B cell (primary cell): ENCODE measurements at regions not wholly inside any gene's neighbourhood (a gene's known extent, or its start where the extent isn't known, plus 50 kb on each side); places are given as distances from the start of the nearest gene placed in this dataset.

Experiments used
- ATAC-seq: fragments of 200-7000 bp; cut with Tn5 transposase; one replicate; pipeline ENCODE4 v1.10.0; 2021; ENCODE audit warnings: low read depth, mild to moderate bottlenecking, moderate number of reproducible peaks, moderate library complexity
- CTCF ChIA-PET: fragments of 350-600 bp; sonication (Branson Sonifier 250); formaldehyde crosslinking; loops from one replicate; lab custom pipeline; 2021; ENCODE audit warnings: antibody characterized with exemption, inconsistent platforms; lab: Charles Lee
- POLR2A ChIA-PET: fragments of 350-600 bp; sonication (Branson Sonifier 250); formaldehyde crosslinking; loops from one replicate; lab custom pipeline; 2021; ENCODE audit warnings: antibody characterized with exemption; lab: Charles Lee
- DNase-seq: peaks from one replicate; pipeline ENCODE4 v3.0.0; 2013
- H2AFZ ChIP-seq: 2 replicates; pipeline ENCODE4 v1.6.1; 2012; ENCODE audit warnings: mild to moderate bottlenecking, low read depth, low read length; ENCODE audit not compliant: insufficient read depth, poor library complexity, severe bottlenecking
- H3K27ac ChIP-seq, 2 donors: 1 replicate in 1 of 2; 2 replicates in 1 of 2; pipeline ENCODE4 v1.5.1; 2012 to 2013; ENCODE audit warnings: low read length in 2 of 2, mild to moderate bottlenecking in 2 of 2, moderate library complexity in 1 of 2
- H3K27me3 ChIP-seq, 4 experiments: fragments of 200-600 bp in 1 of 4; sonication (generic) in 1 of 4; replicated peaks in 1 of 4; 1 replicate in 2 of 4; 2 replicates in 2 of 4; pipeline versions ENCODE4 v1.6.1 to v1.7.0; 2013 to 2016; ENCODE audit warnings: low read length in 3 of 4, mild to moderate bottlenecking in 2 of 4, mixed read lengths in 1 of 4, moderate library complexity in 1 of 4; ENCODE audit not compliant: insufficient read depth in 4 of 4, control insufficient read depth in 3 of 4; ENCODE audit errors: control extremely low read depth in 1 of 4
- H3K36me3 ChIP-seq, 2 experiments: replicated peaks in 1 of 2; 1 replicate in 1 of 2; 2 replicates in 1 of 2; pipeline versions ENCODE4 v1.6.1 to v1.7.1; 2013; ENCODE audit warnings: low read length in 1 of 2; ENCODE audit not compliant: insufficient read depth in 2 of 2, control insufficient read depth in 1 of 2; ENCODE audit errors: control extremely low read depth in 1 of 2, extremely low read depth in 1 of 2
- H3K4me1 ChIP-seq, 2 donors: fragments of 200-600 bp in 1 of 2; sonication (generic) in 1 of 2; 1 replicate in 1 of 2; 2 replicates in 1 of 2; pipeline versions ENCODE4 v1.5.1 to v1.6.1; 2013 to 2017; ENCODE audit warnings: low read length in 2 of 2; ENCODE audit not compliant: control insufficient read depth in 2 of 2, insufficient read depth in 2 of 2
- H3K4me2 ChIP-seq: replicated peaks from 2 replicates; pipeline ENCODE3; 2012; ENCODE audit warnings: mild to moderate bottlenecking, low read depth, low read length; ENCODE audit not compliant: poor library complexity, severe bottlenecking
- H3K4me3 ChIP-seq, 5 experiments: fragments of 200-600 bp in 1 of 5; sonication (generic) in 1 of 5; 1 replicate in 3 of 5; 2 replicates in 2 of 5; pipeline versions ENCODE4 v1.5.1 to v1.7.0; 2011 to 2016; ENCODE audit warnings: low read length in 4 of 5, mild to moderate bottlenecking in 4 of 5, low read depth in 2 of 5, control low read depth in 1 of 5, moderate library complexity in 1 of 5; ENCODE audit not compliant: insufficient read depth in 1 of 5; ENCODE audit errors: control extremely low read depth in 1 of 5, extremely low read depth in 1 of 5
- H3K79me2 ChIP-seq: fragments of 200-600 bp; sonication (generic); one replicate; pipeline ENCODE4 v1.6.0; 2016; ENCODE audit warnings: low read length; ENCODE audit not compliant: control insufficient read depth, insufficient read depth
- H3K9ac ChIP-seq: fragments of 200-600 bp; sonication (generic); 2 replicates; pipeline ENCODE4 v1.6.1; 2017; ENCODE audit warnings: mild to moderate bottlenecking, low read length, moderate library complexity
- H3K9me3 ChIP-seq, 3 donors: one replicate each; pipeline versions ENCODE4 v1.6.1 to v1.7.1; 2013; ENCODE audit warnings: low read length in 2 of 3; ENCODE audit not compliant: control insufficient read depth in 2 of 3, insufficient read depth in 1 of 3; ENCODE audit errors: control extremely low read depth in 1 of 3
- H4K20me1 ChIP-seq: 2 replicates; pipeline ENCODE4 v1.6.0; 2012; ENCODE audit warnings: mild to moderate bottlenecking, low read length; ENCODE audit not compliant: insufficient read depth, control insufficient read depth, poor library complexity, severe bottlenecking
- H3K27ac Mint-ChIP-seq: one replicate; pipeline ENCODE4 v1.8.0; 2021; ENCODE audit warnings: mixed read lengths
- H3K27me3 Mint-ChIP-seq: one replicate; pipeline ENCODE4 v1.8.0; 2021; ENCODE audit warnings: mixed read lengths
- H3K4me1 Mint-ChIP-seq: one replicate; pipeline ENCODE4 v1.8.0; 2021; ENCODE audit warnings: mixed read lengths
- H3K4me3 Mint-ChIP-seq: one replicate; pipeline ENCODE4 v1.8.0; 2021; ENCODE audit warnings: mixed read lengths
- H3K9me3 Mint-ChIP-seq: one replicate; pipeline ENCODE4 v1.8.0; 2022; ENCODE audit warnings: mixed read lengths; ENCODE audit not compliant: insufficient read depth
- EZH2 ChIP-seq: IDR thresholded peaks from 2 replicates; pipeline ENCODE4 v1.6.1; 2012; ENCODE audit warnings: borderline replicate concordance, low read depth, mild to moderate bottlenecking, moderate library complexity, low read length; ENCODE audit not compliant: insufficient read depth, poor library complexity, severe bottlenecking
- WGBS: methylation state at CpG from one replicate; pipeline ENCODE4 v1.1.5; 2013; ENCODE audit warnings: missing lambda C conversion rate; ENCODE audit not compliant: insufficient coverage; 5-methylcytosine and 5-hydroxymethylcytosine counted together
- intact Hi-C: fragments of 100-400 bp; cut with micrococcal nuclease; formaldehyde crosslinking; loops from one replicate; pipeline ENCODE4 v1.10.0; 2022
- TF ChIP-seq, protein P1 (sequence below): fragments of 200-600 bp; IDR thresholded peaks from one replicate; pipeline ENCODE4 v1.8.0; 2022; ENCODE audit warnings: antibody characterized with exemption, mild to moderate bottlenecking

DNA sequence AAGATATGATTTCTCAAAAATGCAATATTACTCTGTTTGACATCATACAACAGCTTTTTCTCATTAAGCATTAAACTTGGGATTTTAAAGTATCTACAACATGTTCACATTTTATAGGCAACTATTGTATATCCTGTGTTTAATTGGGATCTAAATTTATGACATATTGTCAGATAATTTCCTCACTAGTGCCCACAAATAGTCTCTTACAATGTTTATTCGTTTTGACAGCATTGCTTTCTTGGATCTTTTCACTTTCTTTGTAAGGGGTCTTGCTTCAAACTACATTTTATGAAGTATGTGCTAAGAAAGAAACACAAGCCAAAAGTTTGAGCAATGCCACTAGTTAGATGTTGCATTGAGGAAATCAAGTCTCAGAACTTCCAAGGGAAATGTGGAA, 285.1 kb downstream of the TMEM167A start:
- ChIA-PET POLR2A (no interaction called here), CTCF (no interaction called here)

DNA sequence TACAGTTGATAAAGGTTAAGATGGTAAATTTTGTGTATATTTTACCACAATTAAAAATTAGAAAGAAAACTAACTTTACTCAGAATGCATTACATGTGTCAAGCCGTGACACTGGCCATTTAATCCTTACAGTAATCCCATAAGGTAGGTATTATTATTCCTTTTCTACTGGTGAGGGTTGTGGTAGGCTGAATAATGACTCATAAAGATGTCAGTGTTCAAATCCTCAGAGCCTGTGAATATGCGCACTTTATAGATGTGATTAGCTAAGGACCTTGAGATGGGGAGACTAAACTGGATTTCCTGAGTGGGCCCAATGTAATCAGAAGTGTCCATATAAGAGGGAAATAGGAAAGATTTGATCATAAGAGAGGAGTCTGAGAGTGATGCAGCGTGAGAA, 288.1 kb downstream of the TMEM167A start:
- Histone ChIP-seq H3K9me3 (no peaks in the 10 kb centered on the region), H3K9ac (no peak overlapping the region), H3K36me3 (no peaks in the 10 kb centered on the region), H3K4me2 (no peak overlapping the region), H3K4me1 (no peaks in the 10 kb centered on the region), H3K27me3 (no peaks in the 10 kb centered on the region), H3K79me2 (no peaks in the 10 kb centered on the region), H3K4me3 (no peak overlapping the region), H2AFZ (no peak overlapping the region), H3K27ac (no peak overlapping the region), H4K20me1 (no peaks in the 10 kb centered on the region)
- ChIA-PET POLR2A (no interaction called here), CTCF (no interaction called here)
- peaks cover 3% of the 10 kb centered on the region for H3K9me3 Mint-ChIP-seq
- no peak for DNase-seq
- ATAC-seq, result no peak
- H3K27ac Mint-ChIP-seq, result no peak overlapping the region
- H3K4me3 Mint-ChIP-seq, result no peak overlapping the region
- 100% methylated on average over 1 of the region's 3 CpGs for WGBS
- TF ChIP-seq EZH2, result no peak
- TF ChIP-seq, protein P1, sequence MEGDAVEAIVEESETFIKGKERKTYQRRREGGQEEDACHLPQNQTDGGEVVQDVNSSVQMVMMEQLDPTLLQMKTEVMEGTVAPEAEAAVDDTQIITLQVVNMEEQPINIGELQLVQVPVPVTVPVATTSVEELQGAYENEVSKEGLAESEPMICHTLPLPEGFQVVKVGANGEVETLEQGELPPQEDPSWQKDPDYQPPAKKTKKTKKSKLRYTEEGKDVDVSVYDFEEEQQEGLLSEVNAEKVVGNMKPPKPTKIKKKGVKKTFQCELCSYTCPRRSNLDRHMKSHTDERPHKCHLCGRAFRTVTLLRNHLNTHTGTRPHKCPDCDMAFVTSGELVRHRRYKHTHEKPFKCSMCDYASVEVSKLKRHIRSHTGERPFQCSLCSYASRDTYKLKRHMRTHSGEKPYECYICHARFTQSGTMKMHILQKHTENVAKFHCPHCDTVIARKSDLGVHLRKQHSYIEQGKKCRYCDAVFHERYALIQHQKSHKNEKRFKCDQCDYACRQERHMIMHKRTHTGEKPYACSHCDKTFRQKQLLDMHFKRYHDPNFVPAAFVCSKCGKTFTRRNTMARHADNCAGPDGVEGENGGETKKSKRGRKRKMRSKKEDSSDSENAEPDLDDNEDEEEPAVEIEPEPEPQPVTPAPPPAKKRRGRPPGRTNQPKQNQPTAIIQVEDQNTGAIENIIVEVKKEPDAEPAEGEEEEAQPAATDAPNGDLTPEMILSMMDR, result no peak
- H3K27me3 Mint-ChIP-seq, result no peaks in the 10 kb centered on the region
- intact Hi-C loops, result no loop called here
- H3K4me1 Mint-ChIP-seq, result no peaks in the 10 kb centered on the region

More for the DNA sequence above, 285.1 kb downstream of the TMEM167A start:
- no peak for ATAC-seq
- H3K27me3 ChIP-seq, result no peaks in the 10 kb centered on the region
- H3K9me3 ChIP-seq, result no peaks in the 10 kb centered on the region
- no peak overlapping the region for H3K27ac Mint-ChIP-seq
- peaks cover 3% of the 10 kb centered on the region for H3K9me3 Mint-ChIP-seq
- no peaks in the 10 kb centered on the region for H3K4me1 Mint-ChIP-seq
- no peak overlapping the region for H3K4me2 ChIP-seq
- no peaks in the 10 kb centered on the region for H4K20me1 ChIP-seq
- H3K4me3 ChIP-seq, result no peak overlapping the region
- no peak for DNase-seq
- no peaks in the 10 kb centered on the region for H3K4me1 ChIP-seq
- no peaks in the 10 kb centered on the region for H3K79me2 ChIP-seq
- intact Hi-C loops, result no loop called here
- no peak for TF ChIP-seq EZH2
- TF ChIP-seq, protein P1, result no peak
- no peak overlapping the region for H3K9ac ChIP-seq
- H2AFZ ChIP-seq, result no peak overlapping the region
- H3K27me3 Mint-ChIP-seq, result peaks cover 3% of the 10 kb centered on the region
- no peaks in the 10 kb centered on the region for H3K36me3 ChIP-seq
- H3K27ac ChIP-seq, result no peak overlapping the region
- WGBS, result no CpG with 5 or more reads among the region's 1 CpG
- H3K4me3 Mint-ChIP-seq, result no peak overlapping the region
